ENCODE measurements at regions not wholly inside any gene's neighbourhood (a gene's known extent, or its start where the extent isn't known, plus 50 kb on each side); places are given as distances from the start of the nearest gene placed in this dataset.

- no peak overlapping the region for H3K4me3 ChIP-seq (replicated peaks; ENCODE audit: low read depth, low read length)
- no peak for DNase-seq (ENCODE audit: extremely low read depth, insufficient read length)
Measured at GRCh38 chr14:39733741-39734140, 301.5 kb upstream of the FBXO33 start.

GRCh38 chr14:39731912-39732311 is 299.7 kb upstream of the FBXO33 start:
- H3K36me3 ChIP-seq (ENCODE audit: control insufficient read depth, insufficient read depth, low read length): no peaks in the 10 kb centered on the region
- H3K4me3 ChIP-seq (replicated peaks; ENCODE audit: low read depth, low read length): no peak overlapping the region
- DNase-seq (ENCODE audit: extremely low read depth, insufficient read length): no peak
- H3K27me3 ChIP-seq (replicated peaks; ENCODE audit: control insufficient read depth, insufficient read depth, low read length): no peaks in the 10 kb centered on the region
- TF ChIP-seq CTCF (IDR thresholded peaks at IDR 0.05; ENCODE audit: insufficient read depth, low read length, poor library complexity, severe bottlenecking): peak; percentile 44

More at GRCh38 chr14:39733741-39734140, 301.5 kb upstream of the FBXO33 start:
- no peak for TF ChIP-seq CTCF (IDR thresholded peaks at IDR 0.05; ENCODE audit: insufficient read depth, low read length, poor library complexity, severe bottlenecking)
- Histone ChIP-seq H3K36me3 (ENCODE audit: control insufficient read depth, insufficient read depth, low read length) (no peaks in the 10 kb centered on the region), H3K27me3 (replicated peaks; ENCODE audit: control insufficient read depth, insufficient read depth, low read length) (no peaks in the 10 kb centered on the region)

- no peak for DNase-seq (ENCODE audit: extremely low read depth, insufficient read length)
- no peak overlapping the region for H3K4me3 ChIP-seq (replicated peaks; ENCODE audit: low read depth, low read length)
- no peaks in the 10 kb centered on the region for H3K27me3 ChIP-seq (replicated peaks; ENCODE audit: control insufficient read depth, insufficient read depth, low read length)
- TF ChIP-seq CTCF (IDR thresholded peaks at IDR 0.05; ENCODE audit: insufficient read depth, low read length, poor library complexity, severe bottlenecking): no peak
- H3K36me3 ChIP-seq (ENCODE audit: control insufficient read depth, insufficient read depth, low read length): no peaks in the 10 kb centered on the region
Measured at GRCh38 chr14:39726563-39726962, 294.3 kb upstream of the FBXO33 start.

- DNase-seq (ENCODE audit: extremely low read depth, insufficient read length): no peak
- Histone ChIP-seq H3K4me3 (replicated peaks; ENCODE audit: low read depth, low read length) (no peak overlapping the region), H3K27me3 (replicated peaks; ENCODE audit: control insufficient read depth, insufficient read depth, low read length) (no peaks in the 10 kb centered on the region), H3K36me3 (ENCODE audit: control insufficient read depth, insufficient read depth, low read length) (no peaks in the 10 kb centered on the region)
- no peak for TF ChIP-seq CTCF (IDR thresholded peaks at IDR 0.05; ENCODE audit: insufficient read depth, low read length, poor library complexity, severe bottlenecking)
Measured at GRCh38 chr14:39722547-39723273, 290.5 kb upstream of the FBXO33 start.

GRCh38 chr14:39716987-39717570 is 284.8 kb upstream of the FBXO33 start:
- DNase-seq (ENCODE audit: extremely low read depth, insufficient read length): no peak
- no peak overlapping the region for H3K4me3 ChIP-seq (replicated peaks; ENCODE audit: low read depth, low read length)
- TF ChIP-seq CTCF (IDR thresholded peaks at IDR 0.05; ENCODE audit: insufficient read depth, low read length, poor library complexity, severe bottlenecking): no peak
- no peaks in the 10 kb centered on the region for H3K27me3 ChIP-seq (replicated peaks; ENCODE audit: control insufficient read depth, insufficient read depth, low read length)
- H3K36me3 ChIP-seq (ENCODE audit: control insufficient read depth, insufficient read depth, low read length): no peaks in the 10 kb centered on the region

All from GM06990 (cell line).